HG02981 (cell line): ENCODE measurements at regions not wholly inside any gene's neighbourhood (a gene's known extent, or its start where the extent isn't known, plus 50 kb on each side); places are given as distances from the start of the nearest gene placed in this dataset.

ENCODE experiments used
- ATAC-seq: cut with Tn5 transposase; IDR thresholded peaks from one replicate; pipeline ENCODE4 v1.9.1; 2021; ENCODE audit warnings: mild to moderate bottlenecking, moderate library complexity; ENCODE audit not compliant: unreplicated experiment

- ATAC-seq = no peak
Measured at GRCh38 chr5:71993600-71993999, 113.7 kb upstream of the MAP1B start.

- ATAC-seq = no peak
Measured at GRCh38 chr5:71996789-71997188, 110.5 kb upstream of the MAP1B start.

- ATAC-seq = no peak
Measured at GRCh38 chr5:71998746-71999145, 108.5 kb upstream of the MAP1B start.

GRCh38 chr5:72000707-72001106 lies 106.6 kb upstream of the MAP1B start:
- no peak for ATAC-seq

GRCh38 chr5:72005671-72006070 lies 101.6 kb upstream of the MAP1B start:
- no peak for ATAC-seq

- ATAC-seq = no peak
Measured at GRCh38 chr5:72006361-72006760, 100.9 kb upstream of the MAP1B start.

- ATAC-seq = no peak
Measured at GRCh38 chr5:72007336-72008111, 99.8 kb upstream of the MAP1B start.

GRCh38 chr5:72009280-72009679 lies 98.0 kb upstream of the MAP1B start:
- ATAC-seq = no peak

GRCh38 chr5:72010430-72010829 lies 96.8 kb upstream of the MAP1B start:
- ATAC-seq = no peak

GRCh38 chr5:72012906-72013305 lies 94.4 kb upstream of the MAP1B start:
- no peak for ATAC-seq

- ATAC-seq = no peak
Measured at GRCh38 chr5:72013766-72014624, 93.3 kb upstream of the MAP1B start.

- ATAC-seq = no peak
Measured at GRCh38 chr5:72015103-72015548, 92.1 kb upstream of the MAP1B start.

- no peak for ATAC-seq
Measured at GRCh38 chr5:72018143-72018803, 89.0 kb upstream of the MAP1B start.

- no peak for ATAC-seq
Measured at GRCh38 chr5:72020161-72020983, 86.9 kb upstream of the MAP1B start.

- ATAC-seq = no peak
Measured at GRCh38 chr5:72021651-72022357, 85.5 kb upstream of the MAP1B start.

- ATAC-seq = no peak
Measured at GRCh38 chr5:72028382-72028781, 78.9 kb upstream of the MAP1B start.

- ATAC-seq = no peak
Measured at GRCh38 chr5:72030237-72030636, 77.0 kb upstream of the MAP1B start.

GRCh38 chr5:72032788-72033187 lies 74.5 kb upstream of the MAP1B start:
- ATAC-seq = no peak

GRCh38 chr5:72034770-72035169 lies 72.5 kb upstream of the MAP1B start:
- ATAC-seq = no peak

GRCh38 chr5:72035831-72036230 lies 71.4 kb upstream of the MAP1B start:
- ATAC-seq = no peak
